IgD-negative memory B cell (primary cell): ENCODE measurements at regions not wholly inside any gene's neighbourhood (a gene's known extent, or its start where the extent isn't known, plus 50 kb on each side); places are given as distances from the start of the nearest gene placed in this dataset.

Source experiments
- H3K27ac Mint-ChIP-seq, 3 donors: one replicate each; pipeline ENCODE4 v1.8.0; 2020 to 2022; ENCODE audit warnings: mild to moderate bottlenecking in 3 of 3, mixed read lengths in 3 of 3, moderate library complexity in 1 of 3
- H3K27me3 Mint-ChIP-seq: one replicate; pipeline ENCODE4 v1.8.0; 2021; ENCODE audit warnings: mixed read lengths
- H3K36me3 Mint-ChIP-seq: one replicate; pipeline ENCODE4 v1.8.0; 2020; ENCODE audit warnings: mild to moderate bottlenecking, mixed read lengths
- H3K4me1 Mint-ChIP-seq, 3 donors: one replicate each; pipeline ENCODE4 v1.8.0; 2020 to 2022; ENCODE audit warnings: mixed read lengths in 3 of 3, mild to moderate bottlenecking in 1 of 3
- H3K4me3 Mint-ChIP-seq, 4 donors: one replicate each; pipeline ENCODE4 v1.8.0; 2020 to 2022; ENCODE audit warnings: mild to moderate bottlenecking in 4 of 4, mixed read lengths in 4 of 4, moderate library complexity in 3 of 4
- H3K9me3 Mint-ChIP-seq, 3 donors: one replicate each; pipeline ENCODE4 v1.8.0; 2020 to 2021; ENCODE audit warnings: mixed read lengths in 3 of 3, mild to moderate bottlenecking in 1 of 3

- Mint-ChIP-seq H3K4me3 (no peak overlapping the region), H3K36me3 (no peaks in the 10 kb centered on the region), H3K27me3 (no peaks in the 10 kb centered on the region), H3K4me1 (peaks cover 0 to 2% (median 0%) of the 10 kb centered on the region in 3 donors), H3K9me3 (peaks cover 7 to 14% (median 12%) of the 10 kb centered on the region in 3 donors), H3K27ac (no peak overlapping the region)
These were observed 236.3 kb upstream of the NWD2 start for GRCh38 chr4:37008199-37008598.

GRCh38 chr4:37014584-37014983 is 230.0 kb upstream of the NWD2 start:
- H3K4me1 Mint-ChIP-seq, result peaks cover 0 to 1% (median 0%) of the 10 kb centered on the region in 3 donors

GRCh38 chr4:37015391-37015790 is 229.2 kb upstream of the NWD2 start:
- Mint-ChIP-seq H3K9me3 (peaks cover 4 to 6% (median 4%) of the 10 kb centered on the region in 3 donors), H3K27me3 (no peaks in the 10 kb centered on the region), H3K4me1 (peaks cover 0 to 1% (median 0%) of the 10 kb centered on the region in 3 donors), H3K4me3 (no peak overlapping the region), H3K36me3 (no peaks in the 10 kb centered on the region), H3K27ac (no peak overlapping the region)

More at GRCh38 chr4:37014584-37014983, 230.0 kb upstream of the NWD2 start:
- Mint-ChIP-seq H3K27me3 (no peaks in the 10 kb centered on the region), H3K27ac (no peak overlapping the region), H3K36me3 (no peaks in the 10 kb centered on the region), H3K9me3 (peaks cover 4 to 8% (median 6%) of the 10 kb centered on the region in 3 donors), H3K4me3 (no peak overlapping the region)

GRCh38 chr4:37023504-37023903 is 221.0 kb upstream of the NWD2 start:
- no peak overlapping the region for H3K27ac Mint-ChIP-seq
- H3K4me1 Mint-ChIP-seq, result no peaks in the 10 kb centered on the region
- no peak overlapping the region for H3K4me3 Mint-ChIP-seq
- H3K27me3 Mint-ChIP-seq, result no peaks in the 10 kb centered on the region
- H3K36me3 Mint-ChIP-seq, result no peaks in the 10 kb centered on the region
- peaks cover 3 to 5% (median 3%) of the 10 kb centered on the region in 3 donors for H3K9me3 Mint-ChIP-seq

GRCh38 chr4:37023996-37024395 is 220.5 kb upstream of the NWD2 start:
- Mint-ChIP-seq H3K27me3 (no peaks in the 10 kb centered on the region), H3K4me3 (no peak overlapping the region), H3K4me1 (no peaks in the 10 kb centered on the region), H3K36me3 (no peaks in the 10 kb centered on the region), H3K9me3 (peaks cover 3 to 5% (median 3%) of the 10 kb centered on the region in 3 donors), H3K27ac (no peak overlapping the region)

- Mint-ChIP-seq H3K27ac (no peak overlapping the region), H3K36me3 (no peaks in the 10 kb centered on the region), H3K27me3 (no peaks in the 10 kb centered on the region), H3K9me3 (peaks cover 0 to 4% (median 2%) of the 10 kb centered on the region in 3 donors), H3K4me3 (no peak overlapping the region), H3K4me1 (no peaks in the 10 kb centered on the region)
These were observed 203.7 kb upstream of the NWD2 start for GRCh38 chr4:37040816-37041215.

- Mint-ChIP-seq H3K36me3 (no peaks in the 10 kb centered on the region), H3K4me3 (no peak overlapping the region), H3K27me3 (no peaks in the 10 kb centered on the region), H3K4me1 (no peaks in the 10 kb centered on the region), H3K27ac (no peak overlapping the region), H3K9me3 (peaks cover 0 to 4% (median 0%) of the 10 kb centered on the region in 3 donors)
These were observed 201.2 kb upstream of the NWD2 start for GRCh38 chr4:37043342-37043741.

GRCh38 chr4:37051111-37051510 is 193.4 kb upstream of the NWD2 start:
- H3K4me1 Mint-ChIP-seq, result no peaks in the 10 kb centered on the region
- H3K27ac Mint-ChIP-seq, result no peak overlapping the region
- H3K4me3 Mint-ChIP-seq, result no peak overlapping the region
- H3K9me3 Mint-ChIP-seq, result peaks cover 0 to 2% (median 1%) of the 10 kb centered on the region in 3 donors
- no peaks in the 10 kb centered on the region for H3K36me3 Mint-ChIP-seq
- H3K27me3 Mint-ChIP-seq, result no peaks in the 10 kb centered on the region

GRCh38 chr4:37051866-37052265 is 192.7 kb upstream of the NWD2 start:
- Mint-ChIP-seq H3K4me3 (no peak overlapping the region), H3K36me3 (no peaks in the 10 kb centered on the region), H3K4me1 (no peaks in the 10 kb centered on the region), H3K27me3 (no peaks in the 10 kb centered on the region), H3K27ac (no peak overlapping the region), H3K9me3 (peaks cover 0 to 2% (median 1%) of the 10 kb centered on the region in 3 donors)

GRCh38 chr4:37054531-37055077 is 189.9 kb upstream of the NWD2 start:
- no peaks in the 10 kb centered on the region for H3K36me3 Mint-ChIP-seq

GRCh38 chr4:37058826-37059225 is 185.7 kb upstream of the NWD2 start:
- Mint-ChIP-seq H3K4me3 (no peak overlapping the region), H3K27ac (no peak overlapping the region), H3K36me3 (peaks cover 2% of the 10 kb centered on the region), H3K27me3 (no peaks in the 10 kb centered on the region), H3K4me1 (no peaks in the 10 kb centered on the region), H3K9me3 (no peaks in the 10 kb centered on the region)

More at GRCh38 chr4:37054531-37055077, 189.9 kb upstream of the NWD2 start:
- Mint-ChIP-seq H3K27me3 (no peaks in the 10 kb centered on the region), H3K9me3 (peaks cover 0 to 2% (median 0%) of the 10 kb centered on the region in 3 donors), H3K27ac (no peak overlapping the region), H3K4me1 (no peaks in the 10 kb centered on the region), H3K4me3 (no peak overlapping the region)

- H3K4me3 Mint-ChIP-seq, result no peak overlapping the region
- H3K27ac Mint-ChIP-seq, result no peak overlapping the region
- peaks cover 0 to 3% (median 0%) of the 10 kb centered on the region in 3 donors for H3K9me3 Mint-ChIP-seq
- H3K27me3 Mint-ChIP-seq, result no peaks in the 10 kb centered on the region
- no peaks in the 10 kb centered on the region for H3K4me1 Mint-ChIP-seq
- H3K36me3 Mint-ChIP-seq, result peaks cover 2% of the 10 kb centered on the region
These were observed 178.4 kb upstream of the NWD2 start for GRCh38 chr4:37066159-37066558.

GRCh38 chr4:37068580-37068979 is 176.0 kb upstream of the NWD2 start:
- H3K4me1 Mint-ChIP-seq, result peaks cover 0 to 4% (median 0%) of the 10 kb centered on the region in 3 donors
- H3K9me3 Mint-ChIP-seq, result peaks cover 0 to 3% (median 0%) of the 10 kb centered on the region in 3 donors

GRCh38 chr4:37070041-37070440 is 174.5 kb upstream of the NWD2 start:
- no peaks in the 10 kb centered on the region for H3K27me3 Mint-ChIP-seq
- no peak overlapping the region for H3K4me3 Mint-ChIP-seq
- peaks cover 0 to 3% (median 0%) of the 10 kb centered on the region in 3 donors for H3K9me3 Mint-ChIP-seq
- no peaks in the 10 kb centered on the region for H3K36me3 Mint-ChIP-seq
- peaks cover 0 to 4% (median 0%) of the 10 kb centered on the region in 3 donors for H3K4me1 Mint-ChIP-seq
- no peak overlapping the region for H3K27ac Mint-ChIP-seq

More at GRCh38 chr4:37068580-37068979, 176.0 kb upstream of the NWD2 start:
- Mint-ChIP-seq H3K27me3 (no peaks in the 10 kb centered on the region), H3K4me3 (no peak overlapping the region), H3K36me3 (no peaks in the 10 kb centered on the region), H3K27ac (no peak overlapping the region)

- H3K9me3 Mint-ChIP-seq, result peaks cover 0 to 3% (median 0%) of the 10 kb centered on the region in 3 donors
- no peak overlapping the region for H3K27ac Mint-ChIP-seq
- peaks cover 0 to 4% (median 0%) of the 10 kb centered on the region in 3 donors for H3K4me1 Mint-ChIP-seq
- no peaks in the 10 kb centered on the region for H3K36me3 Mint-ChIP-seq
- H3K4me3 Mint-ChIP-seq, result no peak overlapping the region
- H3K27me3 Mint-ChIP-seq, result no peaks in the 10 kb centered on the region
These were observed 173.0 kb upstream of the NWD2 start for GRCh38 chr4:37071576-37071975.

- H3K4me3 Mint-ChIP-seq, result no peak overlapping the region
- H3K27ac Mint-ChIP-seq, result no peak overlapping the region
- no peaks in the 10 kb centered on the region for H3K36me3 Mint-ChIP-seq
- H3K27me3 Mint-ChIP-seq, result no peaks in the 10 kb centered on the region
- H3K9me3 Mint-ChIP-seq, result peaks cover 0 to 3% (median 0%) of the 10 kb centered on the region in 3 donors
- peaks cover 0 to 4% (median 0%) of the 10 kb centered on the region in 3 donors for H3K4me1 Mint-ChIP-seq
These were observed 171.2 kb upstream of the NWD2 start for GRCh38 chr4:37073226-37073840.
